Endothelial cell of umbilical vein (primary cell): ENCODE measurements at regions not wholly inside any gene's neighbourhood (a gene's known extent, or its start where the extent isn't known, plus 50 kb on each side); places are given as distances from the start of the nearest gene placed in this dataset.

ENCODE experiments used
- BruUV-seq: library from RNA; stranded (reverse); fragments of 400-500 nt; replicated peaks from 2 replicates; lab custom pipeline; 2021; lab: Mats Ljungman, UMichigan
- CTCF ChIA-PET: fragments of 300-600, 350-600 bp; sonication (Branson Sonifier 250); formaldehyde crosslinking; loops from one replicate; lab custom pipeline; 2021; ENCODE audit warnings: antibody characterized with exemption, inconsistent platforms; lab: Charles Lee
- POLR2A ChIA-PET: fragments of 300-600, 350-600 bp; sonication (Branson Sonifier 250); formaldehyde crosslinking; loops from one replicate; lab custom pipeline; 2021; ENCODE audit warnings: antibody characterized with exemption, inconsistent platforms; lab: Charles Lee
- DNase-seq: peaks from one replicate; pipeline ENCODE4 v3.0.0-alpha.2; 2011; ENCODE audit warnings: low read depth, low spot score
- FAIRE-seq: peaks from 2 replicates; lab custom pipeline; 2011; peaks lifted over from hg19 to GRCh38; lab: Jason Lieb, UNC
- H2AFZ ChIP-seq: 2 replicates; pipeline ENCODE4 v1.6.0; 2012; ENCODE audit warnings: low read depth, low read length, control low read depth, inconsistent platforms
- H3K27ac ChIP-seq: 2 replicates; pipeline ENCODE4 v1.5.1; 2011; ENCODE audit warnings: low read depth, mild to moderate bottlenecking, control low read depth, low read length, moderate library complexity; ENCODE audit not compliant: insufficient read depth
- H3K27me3 ChIP-seq, 2 experiments: 2 replicates each; pipeline versions ENCODE4 v1.6.0 to v1.6.1; 2011; ENCODE audit warnings: low read length in 2 of 2, mixed read lengths in 1 of 2; ENCODE audit not compliant: control insufficient read depth in 2 of 2, insufficient read depth in 2 of 2
- H3K36me3 ChIP-seq, 2 experiments: 2 replicates in 1 of 2; 3 replicates in 1 of 2; pipeline ENCODE4 v1.5.1; 2011; ENCODE audit warnings: low read length in 2 of 2, mild to moderate bottlenecking in 1 of 2, moderate library complexity in 1 of 2; ENCODE audit not compliant: control insufficient read depth in 2 of 2, insufficient read depth in 2 of 2; ENCODE audit errors: extremely low read depth in 1 of 2
- H3K4me1 ChIP-seq: 3 replicates; pipeline ENCODE4 v1.5.1; 2011; ENCODE audit warnings: mild to moderate bottlenecking, low read length; ENCODE audit not compliant: control insufficient read depth, insufficient read depth; ENCODE audit errors: extremely low read depth
- H3K4me2 ChIP-seq: 2 replicates; pipeline ENCODE4 v1.6.1; 2011; ENCODE audit warnings: low read length, control low read depth, mixed read lengths; ENCODE audit not compliant: insufficient read depth
- H3K4me3 ChIP-seq, 3 experiments: fragments of 200-600 bp in 1 of 3; sonication (generic), shearing (Covaris generic) in 1 of 3; replicated peaks in 1 of 3; 2 replicates each; pipeline ENCODE4 v1.5.1; 2011 to 2016; ENCODE audit warnings: control low read depth in 3 of 3, low read length in 3 of 3, mild to moderate bottlenecking in 2 of 3, inconsistent platforms in 1 of 3, low read depth in 1 of 3, moderate library complexity in 1 of 3; ENCODE audit not compliant: insufficient read depth in 1 of 3
- H3K79me2 ChIP-seq: 2 replicates; pipeline ENCODE4 v1.6.0; 2012; ENCODE audit warnings: low read length, inconsistent platforms; ENCODE audit not compliant: control insufficient read depth, insufficient read depth
- H3K9ac ChIP-seq: replicated peaks from 2 replicates; pipeline ENCODE3; 2011; ENCODE audit warnings: low read length, control low read depth; ENCODE audit not compliant: insufficient read depth; ENCODE audit errors: extremely low read depth
- H3K9me1 ChIP-seq: replicated peaks from 3 replicates; pipeline ENCODE4 v1.6.0; 2011; ENCODE audit warnings: mild to moderate bottlenecking, low read length; ENCODE audit not compliant: control insufficient read depth, insufficient read depth; ENCODE audit errors: extremely low read depth
- H3K9me3 ChIP-seq: replicated peaks from 2 replicates; pipeline ENCODE4 v1.5.1; 2012; ENCODE audit warnings: low read length, inconsistent platforms; ENCODE audit not compliant: control insufficient read depth, insufficient read depth
- H4K20me1 ChIP-seq: replicated peaks from 2 replicates; pipeline ENCODE3; 2011; ENCODE audit warnings: mild to moderate bottlenecking, low read length; ENCODE audit not compliant: control insufficient read depth, insufficient read depth; ENCODE audit errors: extremely low read depth
- EZH2 ChIP-seq: IDR thresholded peaks from 2 replicates; pipeline ENCODE4 v1.6.1; 2012; ENCODE audit warnings: borderline replicate concordance, low read depth, mild to moderate bottlenecking, moderate library complexity, low read length, inconsistent platforms; ENCODE audit not compliant: severe bottlenecking
- GATA2 ChIP-seq: IDR thresholded peaks from 2 replicates; pipeline ENCODE4 v1.7.0; 2011; ENCODE audit warnings: low read depth, mild to moderate bottlenecking, moderate library complexity, mixed read lengths, low read length; ENCODE audit not compliant: insufficient read length, insufficient read depth
- MYC ChIP-seq: IDR thresholded peaks from one replicate; pipeline ENCODE4 v1.6.1; 2011; ENCODE audit warnings: mild to moderate bottlenecking, low read depth, low read length
- POLR2AphosphoS5 ChIP-seq: IDR thresholded peaks from 2 replicates; pipeline ENCODE4 v1.6.1; 2012; ENCODE audit warnings: low read depth, mild to moderate bottlenecking, control low read depth, low read length, moderate library complexity; ENCODE audit not compliant: insufficient read depth
- dilution Hi-C: fragments of 300-500 bp; cut with MboI; formaldehyde crosslinking; loops from one replicate; pipeline ENCODE4 v1.15.0; 2019; ENCODE audit warnings: low sequenced_read_pairs; ENCODE audit not compliant: extremely low pct_ligation_motif_present
- intact Hi-C: fragments of 100-400 bp; cut with micrococcal nuclease; formaldehyde crosslinking; loops from one replicate; pipeline ENCODE4 v1.10.0; 2022
- TF ChIP-seq, protein P1 (sequence below), 2 donors: IDR thresholded peaks; 1 replicate in 1 of 2; 2 replicates in 1 of 2; pipeline ENCODE4 v1.5.1; 2011; ENCODE audit warnings: low read length in 2 of 2, mild to moderate bottlenecking in 2 of 2, moderate library complexity in 2 of 2, control low read depth in 1 of 2, inconsistent platforms in 1 of 2, low read depth in 1 of 2; ENCODE audit not compliant: insufficient read depth in 1 of 2; ENCODE audit errors: extremely low read depth in 1 of 2
- TF ChIP-seq, protein P2 (sequence below): IDR thresholded peaks from 2 replicates; pipeline ENCODE4 v1.6.1; 2011; ENCODE audit not compliant: insufficient read depth, insufficient read length

DNA sequence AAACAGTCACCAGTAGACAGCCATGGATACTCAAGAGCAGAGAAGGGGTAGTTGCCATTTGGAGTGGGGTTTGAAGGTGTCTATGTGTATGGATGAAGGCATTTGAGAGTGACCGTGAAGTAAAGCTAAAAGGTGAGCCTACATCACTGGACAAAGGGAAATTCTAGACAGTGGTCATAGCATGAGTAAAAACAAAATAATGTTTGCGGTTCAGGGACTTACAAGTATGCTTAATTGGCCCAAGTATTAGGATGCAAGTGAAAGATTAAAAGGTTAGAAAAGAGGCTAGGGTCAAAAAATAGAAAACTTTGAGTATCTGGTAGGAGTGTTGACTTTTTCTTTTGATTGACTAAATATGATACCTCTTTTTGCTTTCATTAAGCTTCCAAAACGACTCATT, 238.1 kb upstream of the SLC8A1 start:
- H3K4me2 ChIP-seq = no peak overlapping the region
- H3K36me3 ChIP-seq = no peaks in the 10 kb centered on the region
- no peak overlapping the region for H3K27ac ChIP-seq
- BruUV-seq = no TSS peak
- no peaks in the 10 kb centered on the region for H4K20me1 ChIP-seq
- no peaks in the 10 kb centered on the region for H3K27me3 ChIP-seq
- intact Hi-C loops = no loop called here
- H2AFZ ChIP-seq = no peak overlapping the region
- no peaks in the 10 kb centered on the region for H3K9me1 ChIP-seq
- ChIA-PET POLR2A (no interaction called here), CTCF (interaction anchor here (1.1 to 1.8 kb wide), 2 partner anchors 20 to 776 kb away, joined by 3 to 5 read pairs; no protein-coding TSS in a partner anchor)
- no peak overlapping the region for H3K9ac ChIP-seq
- H3K9me3 ChIP-seq = no peaks in the 10 kb centered on the region
- H3K4me1 ChIP-seq = no peaks in the 10 kb centered on the region
- dilution Hi-C loops = no loop called here
- no peak for FAIRE-seq
- TF ChIP-seq, protein P1, sequence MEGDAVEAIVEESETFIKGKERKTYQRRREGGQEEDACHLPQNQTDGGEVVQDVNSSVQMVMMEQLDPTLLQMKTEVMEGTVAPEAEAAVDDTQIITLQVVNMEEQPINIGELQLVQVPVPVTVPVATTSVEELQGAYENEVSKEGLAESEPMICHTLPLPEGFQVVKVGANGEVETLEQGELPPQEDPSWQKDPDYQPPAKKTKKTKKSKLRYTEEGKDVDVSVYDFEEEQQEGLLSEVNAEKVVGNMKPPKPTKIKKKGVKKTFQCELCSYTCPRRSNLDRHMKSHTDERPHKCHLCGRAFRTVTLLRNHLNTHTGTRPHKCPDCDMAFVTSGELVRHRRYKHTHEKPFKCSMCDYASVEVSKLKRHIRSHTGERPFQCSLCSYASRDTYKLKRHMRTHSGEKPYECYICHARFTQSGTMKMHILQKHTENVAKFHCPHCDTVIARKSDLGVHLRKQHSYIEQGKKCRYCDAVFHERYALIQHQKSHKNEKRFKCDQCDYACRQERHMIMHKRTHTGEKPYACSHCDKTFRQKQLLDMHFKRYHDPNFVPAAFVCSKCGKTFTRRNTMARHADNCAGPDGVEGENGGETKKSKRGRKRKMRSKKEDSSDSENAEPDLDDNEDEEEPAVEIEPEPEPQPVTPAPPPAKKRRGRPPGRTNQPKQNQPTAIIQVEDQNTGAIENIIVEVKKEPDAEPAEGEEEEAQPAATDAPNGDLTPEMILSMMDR (IDR thresholded peaks at IDR 0.05; ENCODE audit: extremely low read depth in 1 of 2, insufficient read depth in 1 of 2, low read depth in 1 of 2, low read length in 2 of 2) = no peak
- H3K79me2 ChIP-seq = no peaks in the 10 kb centered on the region
- DNase-seq = no peak
- no peak overlapping the region for H3K4me3 ChIP-seq

DNA sequence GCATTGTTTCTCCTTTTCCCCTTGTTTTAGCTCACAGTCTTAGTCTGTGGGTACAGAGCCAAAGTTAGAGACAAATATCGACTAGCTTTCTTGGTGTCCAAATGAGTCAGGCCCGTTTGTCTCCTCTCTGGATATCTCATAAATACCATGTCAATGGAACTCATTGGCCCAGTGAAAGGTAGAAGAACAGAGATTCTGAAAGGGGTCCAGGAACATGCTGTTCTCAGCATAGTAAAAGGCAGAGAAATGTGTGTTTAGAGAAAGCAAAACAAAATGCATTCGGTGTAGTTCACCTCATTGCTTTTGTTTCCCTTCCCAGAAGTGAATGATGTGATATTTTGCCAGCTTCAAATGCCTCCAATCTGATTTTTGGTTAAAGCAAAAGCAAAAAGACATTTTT, 238.6 kb upstream of the SLC8A1 start:
- FAIRE-seq (no peak), DNase-seq (no peak)
- Histone ChIP-seq H2AFZ (no peak overlapping the region), H3K79me2 (no peaks in the 10 kb centered on the region), H3K4me1 (no peaks in the 10 kb centered on the region), H3K9ac (no peak overlapping the region), H3K4me2 (no peak overlapping the region), H3K36me3 (no peaks in the 10 kb centered on the region), H4K20me1 (no peaks in the 10 kb centered on the region), H3K9me3 (no peaks in the 10 kb centered on the region), H3K27me3 (no peaks in the 10 kb centered on the region), H3K4me3 (no peak overlapping the region), H3K27ac (no peak overlapping the region), H3K9me1 (no peaks in the 10 kb centered on the region)
- BruUV-seq = no TSS peak
- ChIA-PET CTCF (interaction anchor here (0.7 to 1.8 kb wide), 4 partner anchors 15 to 777 kb away, joined by 3 to 5 read pairs (median 3); no protein-coding TSS in a partner anchor), POLR2A (no interaction called here)
- TF ChIP-seq, protein P2, sequence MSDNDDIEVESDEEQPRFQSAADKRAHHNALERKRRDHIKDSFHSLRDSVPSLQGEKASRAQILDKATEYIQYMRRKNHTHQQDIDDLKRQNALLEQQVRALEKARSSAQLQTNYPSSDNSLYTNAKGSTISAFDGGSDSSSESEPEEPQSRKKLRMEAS = no peak
- TF ChIP-seq MYC (no peak), GATA2 (no peak), EZH2 (no peak), POLR2AphosphoS5 (no peak)
- TF ChIP-seq, protein P1 (IDR thresholded peaks at IDR 0.05; ENCODE audit: extremely low read depth in 1 of 2, insufficient read depth in 1 of 2, low read depth in 1 of 2, low read length in 2 of 2) = no peak
- intact Hi-C loops (no loop called here), dilution Hi-C loops (no loop called here)
